ENCODE measurements at regions not wholly inside any gene's neighbourhood (a gene's known extent, or its start where the extent isn't known, plus 50 kb on each side); places are given as distances from the start of the nearest gene placed in this dataset.
"Not testable (repeated sequence)": the region's sequence is repeated elsewhere in the genome, so short reads cannot be mapped to it uniquely, and the experiment has no call there.

- DNase-seq = no peak
Observed at GRCh38 chr20:46785958-46786357, 76.5 kb downstream of the SLC2A10 start.

GRCh38 chr20:46786566-46786965, 77.1 kb downstream of the SLC2A10 start:
- no peak for DNase-seq

GRCh38 chr20:46787991-46788762, 78.7 kb downstream of the SLC2A10 start:
- no peak for DNase-seq

- DNase-seq = not testable (repeated sequence)
Observed at GRCh38 chr20:46788763-46789091, 79.3 kb downstream of the SLC2A10 start.

- DNase-seq = no peak
Observed at GRCh38 chr20:46789339-46790028, 80.0 kb downstream of the SLC2A10 start.

GRCh38 chr20:46791722-46792416, 82.4 kb downstream of the SLC2A10 start:
- no peak for DNase-seq

- no peak for DNase-seq
Observed at GRCh38 chr20:46797206-46797605, 87.8 kb downstream of the SLC2A10 start.

- DNase-seq = no peak
Observed at GRCh38 chr20:46798430-46798829, 89.0 kb downstream of the SLC2A10 start.

GRCh38 chr20:46799781-46800408, 90.4 kb downstream of the SLC2A10 start:
- DNase-seq = no peak

- DNase-seq = no peak
Observed at GRCh38 chr20:46800409-46800804, 91.0 kb downstream of the SLC2A10 start.

GRCh38 chr20:46801003-46801702, 91.7 kb downstream of the SLC2A10 start:
- DNase-seq = no peak

GRCh38 chr20:46802722-46803121, 91.9 kb upstream of the EYA2 start:
- no peak for DNase-seq

GRCh38 chr20:46803123-46804020, 91.3 kb upstream of the EYA2 start:
- peak; percentile 11 for DNase-seq

- no peak for DNase-seq
Observed at GRCh38 chr20:46804126-46804525, 90.5 kb upstream of the EYA2 start.

GRCh38 chr20:46805836-46806235, 88.8 kb upstream of the EYA2 start:
- DNase-seq = no peak

- DNase-seq = no peak
Observed at GRCh38 chr20:46807998-46808397, 86.6 kb upstream of the EYA2 start.

- no peak for DNase-seq
Observed at GRCh38 chr20:46808565-46808964, 86.1 kb upstream of the EYA2 start.

GRCh38 chr20:46809706-46810360, 84.8 kb upstream of the EYA2 start:
- no peak for DNase-seq

- no peak for DNase-seq
Observed at GRCh38 chr20:46810448-46811223, 84.0 kb upstream of the EYA2 start.

All from inflammatory macrophage treated with lipopolysaccharide for 4 hours (primary cell).